ENCODE measurements at regions not wholly inside any gene's neighbourhood (a gene's known extent, or its start where the extent isn't known, plus 50 kb on each side); places are given as distances from the start of the nearest gene placed in this dataset.
"Not testable (repeated sequence)": the region's sequence is repeated elsewhere in the genome, so short reads cannot be mapped to it uniquely, and the experiment has no call there.

GRCh38 chr15:63444611-63445010 is 59.8 kb upstream of the USP3 start:
- H3K27ac ChIP-seq, result no peak overlapping the region
- H3K9me3 ChIP-seq, result no peaks in the 10 kb centered on the region
- H3K4me1 ChIP-seq, result peaks cover 0 to 3% (median 0%) of the 10 kb centered on the region in 4 donors
- DNase-seq (no peak), ATAC-seq (ENCODE audit: low FRiP score in 2 of 2) (no peak)
- H3K36me3 ChIP-seq, result no peaks in the 10 kb centered on the region
- H3K4me3 ChIP-seq, result no peak overlapping the region
- no peak for TF ChIP-seq CTCF (IDR thresholded peaks at IDR 0.05)
- TF ChIP-seq POLR2AphosphoS5 (IDR thresholded peaks at IDR 0.05), result no peak
- TF ChIP-seq EP300 (IDR thresholded peaks at IDR 0.05), result no peak
- TF ChIP-seq POLR2A (IDR thresholded peaks at IDR 0.05), result no peak
- H3K27me3 ChIP-seq, result no peaks in the 10 kb centered on the region

GRCh38 chr15:63446255-63446654 is 58.1 kb upstream of the USP3 start:
- 77 to 88% methylated on average over 6 to 7 of the region's 7 CpGs for WGBS, 2 donors
- Histone ChIP-seq H3K4me3 (no peak overlapping the region), H3K36me3 (no peaks in the 10 kb centered on the region), H3K27ac (no peak overlapping the region), H3K9me3 (no peaks in the 10 kb centered on the region), H3K27me3 (no peaks in the 10 kb centered on the region), H3K4me1 (peaks cover 0 to 6% (median 0%) of the 10 kb centered on the region in 4 donors)
- ATAC-seq (ENCODE audit: low FRiP score in 2 of 2) (no peak), DNase-seq (no peak)
- TF ChIP-seq POLR2AphosphoS5 (IDR thresholded peaks at IDR 0.05) (no peak), POLR2A (IDR thresholded peaks at IDR 0.05) (no peak), CTCF (IDR thresholded peaks at IDR 0.05) (no peak), EP300 (IDR thresholded peaks at IDR 0.05) (no peak)

- H3K36me3 ChIP-seq, result no peaks in the 10 kb centered on the region
- no peak overlapping the region for H3K27ac ChIP-seq
- no peak overlapping the region for H3K4me3 ChIP-seq
- 84 to 85% methylated on average over 4 of the region's 4 CpGs for WGBS, 2 donors
- DNase-seq (no peak), ATAC-seq (ENCODE audit: low FRiP score in 2 of 2) (no peak)
- H3K27me3 ChIP-seq, result no peaks in the 10 kb centered on the region
- TF ChIP-seq CTCF (IDR thresholded peaks at IDR 0.05) (no peak), POLR2AphosphoS5 (IDR thresholded peaks at IDR 0.05) (no peak), POLR2A (IDR thresholded peaks at IDR 0.05) (no peak), EP300 (IDR thresholded peaks at IDR 0.05) (no peak)
- no peaks in the 10 kb centered on the region for H3K9me3 ChIP-seq
- H3K4me1 ChIP-seq, result peaks cover 0 to 6% (median 0%) of the 10 kb centered on the region in 4 donors
These were observed 57.2 kb upstream of the USP3 start for GRCh38 chr15:63447017-63447676.

GRCh38 chr15:63448266-63448665 is 56.1 kb upstream of the USP3 start:
- Histone ChIP-seq H3K9me3 (no peaks in the 10 kb centered on the region), H3K27me3 (no peaks in the 10 kb centered on the region), H3K4me1 (peaks cover 0 to 6% (median 0%) of the 10 kb centered on the region in 4 donors), H3K36me3 (no peaks in the 10 kb centered on the region), H3K4me3 (no peak overlapping the region), H3K27ac (peak overlapping the region; percentile 48 to 80 (median 68))
- TF ChIP-seq POLR2A (IDR thresholded peaks at IDR 0.05) (no peak), CTCF (IDR thresholded peaks at IDR 0.05) (no peak), POLR2AphosphoS5 (IDR thresholded peaks at IDR 0.05) (no peak), EP300 (IDR thresholded peaks at IDR 0.05) (no peak)
- DNase-seq (peak in 1 of 2 donors; percentile 38), ATAC-seq (ENCODE audit: low FRiP score in 2 of 2) (peak in 1 of 2 donors; percentile 77)
- 55 to 62% methylated on average over 4 of the region's 4 CpGs for WGBS, 2 donors

- peak in 1 of 2 donors; percentile 65 for DNase-seq
- H3K4me1 ChIP-seq, H3K36me3 ChIP-seq, H3K9me3 ChIP-seq, H3K27me3 ChIP-seq, H3K4me3 ChIP-seq: not testable (repeated sequence)
- ATAC-seq (ENCODE audit: low FRiP score in 2 of 2), result peak in 1 of 2 donors; percentile 63
- peak overlapping the region; percentile 48 to 80 (median 68) for H3K27ac ChIP-seq
- 71 to 75% methylated on average over 11 of the region's 11 CpGs for WGBS, 2 donors
These were observed 55.4 kb upstream of the USP3 start for GRCh38 chr15:63448872-63449555.
